GM19467 (cell line): ENCODE measurements at regions not wholly inside any gene's neighbourhood (a gene's known extent, or its start where the extent isn't known, plus 50 kb on each side); places are given as distances from the start of the nearest gene placed in this dataset.

Experiments used
- ATAC-seq: cut with Tn5 transposase; IDR thresholded peaks from one replicate; pipeline ENCODE4 v1.9.1; 2021; ENCODE audit warnings: mild to moderate bottlenecking, moderate library complexity; ENCODE audit not compliant: unreplicated experiment

DNA sequence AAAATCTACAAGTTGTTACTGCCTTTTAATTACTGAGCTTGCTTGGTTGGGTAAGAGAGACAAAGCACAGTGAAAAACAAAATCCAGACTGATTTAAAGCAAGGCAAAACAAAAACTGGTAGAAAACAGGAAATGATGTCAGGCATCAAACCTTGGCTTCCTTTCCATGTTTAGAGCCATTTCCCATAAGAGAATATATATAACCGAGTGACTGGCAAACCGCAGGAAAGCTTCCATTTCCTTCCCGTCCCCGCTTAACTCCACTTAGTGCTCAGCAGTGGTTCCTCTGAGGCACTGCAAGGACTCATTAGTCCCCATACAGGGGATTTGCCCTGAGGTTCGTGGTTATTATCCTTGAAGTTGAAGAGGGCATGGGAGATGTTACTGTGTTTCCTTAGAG is 446.3 kb downstream of the LPIN1 start:
- no peak for ATAC-seq

DNA sequence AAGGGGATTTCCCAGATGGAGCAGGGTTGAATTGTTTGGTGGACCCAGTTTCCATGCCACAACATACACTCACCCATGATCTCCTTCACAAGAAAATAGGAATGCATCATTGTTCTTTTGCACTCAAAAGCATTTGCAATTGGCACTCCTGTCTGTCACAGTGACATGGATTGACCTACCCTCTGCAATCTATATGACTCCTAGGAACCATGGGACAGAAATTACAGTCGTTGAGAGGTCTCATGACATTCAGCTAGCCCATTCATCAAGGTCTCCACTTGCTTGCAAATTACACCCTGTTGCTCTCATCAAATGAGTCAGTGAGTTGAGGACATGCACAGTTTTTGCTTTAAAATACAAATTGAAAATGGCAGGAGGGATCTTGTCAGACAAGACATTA is 448.5 kb downstream of the LPIN1 start:
- no peak for ATAC-seq

DNA sequence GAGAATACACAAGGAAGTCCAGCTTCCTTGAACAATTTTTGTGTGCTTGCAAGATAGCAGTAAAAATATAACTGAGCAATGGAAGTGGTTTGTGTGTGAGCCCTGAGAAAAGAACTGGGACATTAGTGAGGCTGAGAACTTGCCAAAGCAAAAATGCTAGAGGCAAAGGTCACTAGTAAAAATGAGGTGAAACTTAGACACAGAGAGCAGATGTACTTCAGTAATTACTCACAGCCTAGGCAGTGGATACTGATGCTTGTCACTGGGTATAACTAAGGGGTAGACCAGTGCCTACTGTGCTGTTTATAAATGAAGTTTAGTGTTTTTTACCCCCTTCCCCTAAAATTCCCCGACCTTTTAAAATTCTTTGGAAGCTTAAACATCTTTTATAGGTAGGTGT is 450.1 kb downstream of the LPIN1 start:
- ATAC-seq = no peak

DNA sequence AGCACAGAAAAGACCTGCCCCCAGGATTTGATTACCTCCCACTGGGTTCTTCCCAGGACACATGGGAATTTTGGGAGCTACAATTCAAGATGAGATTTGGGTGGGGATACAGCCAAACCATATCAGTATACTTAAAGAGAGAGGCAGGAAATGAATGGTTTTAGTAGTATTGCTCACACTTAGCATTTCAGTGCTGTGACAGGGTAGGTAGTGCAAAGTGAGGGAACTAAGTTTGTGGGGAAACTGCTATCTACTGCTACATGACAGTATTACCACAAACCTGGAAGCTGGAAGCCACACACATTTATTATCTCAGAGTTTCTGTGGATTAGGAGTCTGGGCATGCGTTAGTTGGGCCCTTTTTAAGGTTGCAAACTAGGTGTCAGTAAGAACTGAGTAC is 450.7 kb downstream of the LPIN1 start:
- no peak for ATAC-seq

DNA sequence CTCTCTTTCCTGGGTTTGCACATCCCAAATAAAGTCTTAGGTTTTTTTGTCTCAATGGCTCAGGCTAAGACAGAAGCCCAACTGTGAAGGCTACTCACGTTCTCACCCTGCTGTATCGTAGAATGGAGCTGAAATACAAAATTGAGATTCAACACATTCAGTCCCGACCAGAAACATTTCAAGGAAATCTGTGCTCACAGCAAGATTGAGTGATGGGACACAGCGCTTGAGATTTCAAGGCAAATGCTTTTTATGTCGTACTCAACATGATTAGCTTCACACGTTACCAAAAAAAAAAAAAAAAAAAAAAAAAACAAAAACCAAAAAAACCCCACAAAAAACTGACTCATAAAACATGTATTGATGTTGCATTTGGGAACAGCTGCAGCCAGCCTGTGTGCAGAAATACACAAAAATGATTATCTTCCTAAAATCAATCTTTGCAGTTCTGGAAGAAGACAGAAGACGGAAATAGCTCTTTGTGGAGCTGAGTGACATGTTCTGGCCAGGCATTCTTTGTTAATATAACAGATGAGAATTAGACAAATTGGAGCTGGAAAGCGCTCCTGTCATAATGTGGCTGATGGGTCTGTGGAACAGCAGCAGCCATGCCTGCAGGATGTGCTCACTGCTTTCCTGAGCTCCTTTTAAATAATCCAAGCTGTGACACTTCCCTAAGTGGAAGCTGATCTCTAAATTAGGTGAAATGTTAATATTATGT is 453.2 kb downstream of the LPIN1 start:
- ATAC-seq = no peak

DNA sequence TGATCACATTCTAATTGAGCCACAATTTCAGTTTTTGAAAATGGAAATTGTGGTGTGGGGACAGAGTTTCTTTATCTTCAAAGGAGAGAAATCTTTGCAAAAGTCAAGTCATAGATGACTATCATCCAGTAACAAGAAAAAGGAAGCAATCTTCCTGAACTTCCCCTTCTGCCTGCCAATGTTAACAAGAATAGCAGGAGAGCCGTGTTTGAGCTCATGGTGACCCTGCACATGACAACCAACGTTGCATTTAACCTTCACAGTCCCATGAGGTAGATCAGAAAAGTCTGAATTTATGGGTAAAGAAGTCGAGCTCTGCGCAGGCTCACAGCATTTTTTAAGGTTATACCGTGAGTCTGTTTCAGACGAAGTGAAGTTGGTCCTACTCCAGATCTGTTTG is 454.9 kb downstream of the LPIN1 start:
- no peak for ATAC-seq

DNA sequence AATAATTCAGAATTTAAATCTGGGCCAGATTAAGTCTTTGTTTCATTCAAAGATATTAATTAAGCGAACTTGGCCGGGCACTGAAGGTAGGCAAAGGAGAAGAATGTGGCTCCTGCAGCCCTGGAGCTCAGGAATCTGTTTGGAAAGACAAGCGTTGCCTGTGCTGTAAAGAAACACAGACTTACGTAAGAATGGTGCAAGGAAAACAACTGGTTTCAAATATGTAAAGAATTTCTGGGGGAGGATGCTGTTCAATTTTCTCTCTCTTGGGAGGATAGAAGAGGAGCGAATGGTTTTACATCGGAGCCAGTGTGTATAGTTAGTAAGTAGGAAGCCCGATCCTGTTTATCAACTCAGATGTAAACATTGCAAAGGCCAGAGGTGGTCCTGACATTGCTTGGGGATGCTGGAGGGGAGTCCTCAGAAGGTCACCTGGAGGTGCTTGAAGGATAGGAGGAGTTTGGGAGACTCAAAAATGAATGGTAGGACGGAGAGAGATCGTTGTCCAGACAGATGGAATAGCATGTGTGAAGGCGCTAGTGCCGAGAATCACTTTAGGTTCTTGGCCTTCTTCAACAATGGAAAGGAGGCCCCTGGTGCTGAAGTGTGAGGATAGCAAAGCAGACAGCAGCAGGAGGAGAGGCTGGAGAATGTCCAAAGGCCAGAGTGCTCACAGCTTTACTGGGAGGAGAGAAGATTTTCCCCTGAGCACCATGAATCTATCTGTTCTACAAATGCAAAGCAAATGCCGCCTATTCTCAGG is 456.1 kb downstream of the LPIN1 start:
- no peak for ATAC-seq

DNA sequence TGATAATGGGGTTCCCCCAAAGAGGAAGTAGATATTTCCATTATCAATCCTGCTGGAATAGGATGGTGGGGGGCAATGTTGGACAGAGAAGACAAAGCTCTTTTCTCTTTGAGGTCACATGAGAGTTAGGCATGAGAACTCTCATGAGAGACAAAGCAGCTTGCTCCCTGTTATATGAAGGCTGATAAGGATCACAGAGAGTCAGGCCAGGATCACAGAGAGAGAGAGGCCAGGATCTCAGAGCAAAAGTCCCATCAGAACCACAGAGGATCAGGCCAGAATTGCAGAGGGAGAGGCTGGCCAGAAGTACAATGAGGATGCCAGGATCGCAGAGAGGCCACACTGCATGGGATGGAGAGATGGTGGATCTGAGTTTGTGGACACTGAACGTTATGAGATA is 457.1 kb downstream of the LPIN1 start:
- no peak for ATAC-seq

DNA sequence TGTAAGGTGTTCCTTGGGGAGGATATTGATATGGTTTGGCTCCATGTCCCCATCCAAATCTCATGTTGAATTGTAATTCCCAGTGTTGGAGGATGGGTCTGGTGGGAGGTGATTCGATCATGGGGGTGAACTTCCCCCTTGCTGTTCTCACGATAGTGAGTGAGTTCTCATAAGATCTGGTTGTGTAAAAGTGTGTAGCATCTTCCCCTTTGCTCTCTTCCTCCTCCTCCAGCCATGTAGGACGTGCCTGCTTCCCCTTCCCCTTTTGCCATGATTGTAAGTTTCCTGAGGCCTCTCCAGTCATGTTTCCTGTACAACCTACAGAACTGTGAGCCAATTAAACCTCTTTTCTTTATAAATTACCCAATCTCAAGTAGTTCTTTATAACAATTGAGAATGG is 458.7 kb downstream of the LPIN1 start:
- ATAC-seq = no peak

DNA sequence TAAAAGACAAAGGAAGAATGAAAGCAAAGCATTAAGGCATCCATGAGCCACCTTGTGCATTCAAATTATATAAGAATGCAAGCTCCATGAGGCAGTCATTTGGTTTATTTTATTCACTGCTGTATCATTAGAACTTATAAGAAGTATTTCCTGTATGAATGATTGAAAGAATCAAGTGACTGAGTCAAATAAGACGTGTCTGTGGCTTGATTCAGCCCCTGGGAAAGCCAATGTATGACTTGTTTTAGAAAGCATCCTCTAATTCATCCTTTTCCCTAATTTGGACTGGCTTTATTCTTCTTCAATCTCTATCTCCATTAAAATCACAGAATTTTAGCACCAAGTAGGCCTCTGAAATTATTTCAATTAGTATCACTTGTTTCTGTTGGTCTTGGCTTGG is 461.1 kb downstream of the LPIN1 start:
- ATAC-seq = no peak

DNA sequence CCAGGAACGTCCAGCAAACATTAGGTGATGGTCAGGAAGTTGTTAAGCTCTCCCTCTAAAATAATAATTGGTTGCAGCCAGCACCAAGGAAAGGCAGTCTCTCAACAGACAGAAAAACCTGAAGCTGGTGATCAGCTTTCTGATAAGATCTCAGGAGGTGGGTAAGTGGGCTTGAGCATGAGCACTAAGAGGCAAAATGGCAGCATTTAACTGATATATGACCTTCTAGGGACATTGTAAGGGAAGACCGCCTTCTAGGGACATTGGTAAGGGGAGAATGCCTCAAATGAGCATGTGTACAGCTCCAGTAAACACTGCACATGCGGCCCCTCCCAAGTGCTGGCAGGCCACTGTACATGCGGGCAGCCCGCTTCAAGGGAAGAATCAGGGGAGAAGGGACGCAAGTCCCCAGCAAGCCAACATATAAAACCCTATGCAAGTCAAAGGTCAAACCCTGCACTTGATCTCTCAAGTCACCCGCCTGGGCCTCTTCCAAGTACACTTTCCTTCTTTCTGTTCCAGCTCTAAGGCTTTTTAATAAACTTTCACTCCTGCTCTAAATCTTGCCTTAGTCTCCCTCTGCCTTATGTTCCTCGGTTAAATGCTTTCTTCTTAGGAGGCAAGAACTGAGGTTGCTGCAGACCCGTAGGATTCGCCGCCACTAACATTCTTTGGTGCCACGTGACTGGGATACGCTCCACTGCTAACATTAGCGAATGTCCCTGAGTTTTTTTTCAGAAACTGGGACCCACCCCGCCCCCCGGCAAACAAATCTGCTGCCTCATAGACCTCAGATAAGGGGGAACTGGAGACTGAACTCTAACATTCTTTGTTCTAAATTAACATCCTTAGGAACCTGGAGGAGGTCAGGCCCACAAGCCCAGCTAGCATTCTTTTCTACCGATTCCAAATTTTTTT is 463.8 kb downstream of the LPIN1 start:
- ATAC-seq = no peak

DNA sequence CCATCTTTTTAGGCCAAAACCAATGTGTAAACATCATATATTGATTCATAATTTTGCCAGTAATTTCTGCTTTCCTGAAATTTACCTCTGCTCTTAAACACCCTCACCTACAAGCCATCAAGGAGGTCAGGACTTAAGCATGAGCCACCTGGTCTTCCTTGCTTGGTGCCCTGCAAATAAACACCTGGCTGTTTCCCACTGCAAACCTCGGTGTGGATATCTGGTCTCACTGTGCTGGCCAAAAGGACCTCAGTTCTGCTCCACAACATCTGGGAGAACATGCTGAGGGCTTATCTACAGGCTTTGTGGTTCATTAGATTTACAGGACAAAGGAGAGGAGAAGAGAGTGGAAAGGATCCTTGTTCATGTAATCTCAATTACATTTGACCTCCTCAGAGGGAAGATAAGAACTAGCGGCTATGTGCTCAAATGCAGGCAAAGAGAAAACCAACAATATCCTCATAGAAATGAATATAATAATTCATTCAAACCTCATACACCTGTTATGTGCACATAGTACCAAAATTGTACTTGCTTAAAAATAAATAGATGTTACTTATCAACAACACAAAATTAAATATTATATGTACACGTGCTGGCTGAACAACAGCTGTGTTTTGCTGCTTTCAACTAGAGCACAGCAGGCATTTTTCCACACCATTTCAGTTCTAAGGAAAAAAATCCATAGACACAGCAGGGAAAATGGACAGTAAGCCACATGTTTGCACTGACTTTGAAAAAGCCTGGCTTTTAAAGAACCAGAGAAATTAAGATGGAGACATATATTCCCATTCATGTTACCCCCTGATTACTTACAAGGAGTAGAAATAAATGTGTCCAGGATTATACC is 465.1 kb downstream of the LPIN1 start:
- no peak for ATAC-seq

DNA sequence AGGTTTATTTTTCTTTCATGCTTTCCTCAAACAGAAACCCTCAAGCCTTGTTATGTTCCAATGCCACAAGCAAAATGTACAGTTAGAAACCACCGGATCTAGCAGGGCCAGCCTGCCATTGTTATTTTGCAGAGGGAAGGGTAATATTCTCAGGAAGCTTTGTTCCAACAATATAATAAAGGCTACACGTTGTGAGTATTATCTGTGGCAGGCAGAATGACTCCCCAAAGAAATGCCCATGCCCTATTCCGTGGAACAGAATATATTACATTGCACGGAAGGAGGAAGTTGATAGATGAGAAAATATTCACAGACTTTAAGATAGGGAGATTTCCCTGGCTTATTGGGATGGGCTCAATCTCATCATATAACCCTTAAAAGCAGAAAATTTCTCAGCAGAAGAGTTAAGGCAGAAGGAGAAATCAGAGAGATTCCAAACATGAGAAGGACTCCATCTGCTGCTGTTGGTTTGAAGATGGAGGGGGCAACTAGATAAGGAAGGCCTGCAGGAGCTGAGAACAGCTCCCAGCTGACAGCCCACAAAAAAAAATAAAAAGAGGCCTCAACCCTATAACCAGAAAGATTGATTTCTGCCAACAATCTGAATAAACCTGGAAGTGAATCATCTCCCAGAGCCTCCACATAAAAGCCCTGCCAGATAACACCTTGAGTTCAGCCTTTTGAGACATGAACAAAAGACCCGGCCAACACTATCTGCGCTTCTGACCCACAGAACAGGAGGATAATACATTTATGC is 466.6 kb downstream of the LPIN1 start:
- ATAC-seq = no peak

DNA sequence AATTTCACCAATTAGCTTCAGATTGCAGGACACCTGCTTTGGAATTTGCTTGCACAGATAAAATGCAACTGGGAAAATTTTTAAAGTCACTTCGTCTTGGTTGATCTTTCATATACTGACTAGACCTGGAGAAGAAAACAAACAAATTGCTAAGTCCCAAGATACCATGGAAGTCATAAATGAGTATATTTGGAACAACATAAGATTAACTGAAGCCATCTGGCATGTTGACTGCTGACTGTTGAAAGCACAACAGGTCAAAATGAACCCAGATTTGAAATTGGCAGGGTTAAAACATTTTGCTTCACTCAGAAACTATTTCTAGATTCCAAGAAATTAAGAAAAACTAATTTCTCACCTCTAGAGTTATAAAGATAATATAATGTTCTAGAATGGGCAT is 470.7 kb downstream of the LPIN1 start:
- ATAC-seq = no peak

DNA sequence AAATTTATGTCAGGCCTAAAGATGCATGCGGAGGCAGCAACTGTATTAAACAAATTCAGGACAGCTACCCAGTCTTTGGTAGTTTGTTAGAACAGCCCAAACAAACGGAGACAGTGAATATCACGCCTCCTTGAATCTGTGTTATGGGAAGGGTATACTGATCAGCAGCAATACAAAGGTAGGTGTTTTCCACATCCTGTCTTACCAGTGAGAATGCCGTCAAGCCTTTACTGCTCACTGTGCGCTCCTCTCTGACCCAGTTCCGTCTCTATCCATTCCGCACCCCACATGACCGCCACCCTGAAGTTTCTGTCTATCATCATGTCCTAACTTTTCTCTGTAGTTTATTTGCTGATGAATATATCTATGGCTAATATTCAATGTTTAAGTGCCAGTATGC is 473.3 kb downstream of the LPIN1 start:
- ATAC-seq = no peak

DNA sequence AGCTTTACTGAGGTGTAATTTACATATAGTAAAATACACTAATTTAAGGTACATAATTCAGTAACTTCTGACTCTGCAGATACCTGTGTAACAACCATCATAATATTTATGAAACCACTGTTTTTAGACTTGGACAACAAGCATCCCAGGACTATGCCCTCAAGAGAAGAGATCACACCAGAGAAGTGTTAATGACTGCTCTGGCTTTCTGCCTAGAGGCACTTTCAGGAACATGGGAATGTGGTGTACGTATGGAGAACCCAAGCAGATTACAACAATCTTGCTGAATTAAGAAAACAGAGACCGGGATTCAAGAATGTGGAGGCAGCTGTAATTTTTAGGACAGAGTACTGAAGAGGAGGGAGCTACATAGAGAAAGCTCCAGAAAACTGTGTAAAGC is 475.2 kb downstream of the LPIN1 start:
- no peak for ATAC-seq

DNA sequence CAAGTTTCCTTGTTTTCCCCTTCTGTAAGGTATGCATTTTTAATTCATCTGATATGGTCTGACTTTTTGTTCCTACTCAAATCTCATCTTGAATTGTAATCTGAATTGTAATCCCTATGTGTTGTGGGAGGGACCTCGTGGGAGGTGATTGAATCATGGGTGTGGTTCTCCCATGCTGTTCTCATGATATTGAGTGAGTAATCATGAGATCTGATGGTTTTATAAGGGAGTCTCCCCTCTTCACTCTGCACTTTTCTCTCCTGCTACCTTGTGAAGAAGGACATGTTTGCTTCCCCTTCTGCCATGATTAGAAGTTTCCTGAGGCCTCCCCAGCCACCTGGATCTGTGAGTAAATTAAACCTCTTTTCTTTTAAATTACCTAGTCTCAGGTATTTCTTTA is 476.1 kb downstream of the LPIN1 start:
- ATAC-seq = no peak

DNA sequence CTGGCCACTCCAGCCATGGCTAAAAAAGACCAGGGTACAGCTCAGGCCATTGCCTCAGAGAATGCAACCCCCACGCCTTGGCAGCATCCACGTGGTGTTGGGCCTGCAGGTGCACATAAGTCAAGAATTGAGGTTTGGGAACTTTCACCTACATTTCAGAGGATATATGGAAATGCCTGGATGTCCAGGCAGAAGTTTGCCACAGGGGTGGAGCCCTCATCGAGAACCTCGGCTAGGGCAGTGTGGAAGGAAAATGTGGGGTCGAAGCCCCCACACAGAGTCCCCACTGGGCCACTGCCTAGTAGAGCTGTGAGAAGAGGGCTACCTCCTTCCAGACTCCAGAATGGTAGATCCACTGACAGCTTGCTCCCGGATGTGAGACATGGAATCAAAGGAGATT is 477.3 kb downstream of the LPIN1 start:
- no peak for ATAC-seq

DNA sequence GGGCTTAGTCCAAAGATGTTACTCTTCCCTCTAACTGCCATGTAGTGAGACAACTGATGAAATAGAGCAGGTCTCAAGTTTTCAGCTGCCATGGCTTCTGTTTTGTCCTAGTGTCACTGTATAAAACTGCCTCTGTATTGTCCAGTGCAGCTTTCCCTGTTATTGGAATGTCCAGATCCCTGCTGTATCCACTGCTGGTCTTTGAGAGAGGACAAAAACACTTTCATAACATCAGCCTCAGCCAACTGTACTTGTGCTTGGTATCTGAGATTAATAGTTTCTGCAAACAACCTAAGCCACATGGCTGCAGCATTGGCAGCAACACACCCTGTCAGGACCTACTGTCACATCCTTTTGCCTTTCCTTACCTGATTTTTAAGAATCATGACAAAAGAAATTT is 480.2 kb downstream of the LPIN1 start:
- no peak for ATAC-seq
